ENCODE measurements at regions not wholly inside any gene's neighbourhood (a gene's known extent, or its start where the extent isn't known, plus 50 kb on each side); places are given as distances from the start of the nearest gene placed in this dataset.
"Not testable (repeated sequence)": the region's sequence is repeated elsewhere in the genome, so short reads cannot be mapped to it uniquely, and the experiment has no call there.

GRCh38 chr6:167753281-167753680, 73.4 kb upstream of the AFDN start:
- not testable (repeated sequence) for DNase-seq; H3K4me1 Mint-ChIP-seq; H3K27me3 Mint-ChIP-seq (ENCODE audit: low read depth in 3 of 3); H3K27ac Mint-ChIP-seq; H3K36me3 Mint-ChIP-seq; H3K4me3 Mint-ChIP-seq; H3K9me3 Mint-ChIP-seq

- DNase-seq = no peak
- Mint-ChIP-seq H3K27ac (no peak overlapping the region), H3K4me1 (no peaks in the 10 kb centered on the region), H3K4me3 (no peak overlapping the region), H3K9me3 (peaks cover 0 to 2% (median 0%) of the 10 kb centered on the region in 6 donors), H3K36me3 (no peaks in the 10 kb centered on the region), H3K27me3 (ENCODE audit: low read depth in 3 of 3) (peaks cover 0 to 4% (median 4%) of the 10 kb centered on the region in 3 donors)
Measured at GRCh38 chr6:167754691-167755090, 72.0 kb upstream of the AFDN start.

- Mint-ChIP-seq H3K9me3 (peaks cover 0 to 2% (median 0%) of the 10 kb centered on the region in 6 donors), H3K4me3 (no peak overlapping the region), H3K27me3 (ENCODE audit: low read depth in 3 of 3) (peaks cover 2 to 4% (median 4%) of the 10 kb centered on the region in 3 donors), H3K36me3 (no peaks in the 10 kb centered on the region), H3K27ac (no peak overlapping the region), H3K4me1 (no peaks in the 10 kb centered on the region)
- DNase-seq = no peak
Measured at GRCh38 chr6:167755461-167755860, 71.2 kb upstream of the AFDN start.

- peaks cover 0 to 2% (median 0%) of the 10 kb centered on the region in 6 donors for H3K9me3 Mint-ChIP-seq
- H3K27me3 Mint-ChIP-seq (ENCODE audit: low read depth in 3 of 3) = peaks cover 2 to 4% (median 4%) of the 10 kb centered on the region in 3 donors
Measured at GRCh38 chr6:167756597-167756996, 70.1 kb upstream of the AFDN start.

GRCh38 chr6:167757249-167757648, 69.5 kb upstream of the AFDN start:
- H3K4me3 Mint-ChIP-seq = no peak overlapping the region
- peaks cover 3 to 4% (median 4%) of the 10 kb centered on the region in 3 donors for H3K27me3 Mint-ChIP-seq (ENCODE audit: low read depth in 3 of 3)
- no peak overlapping the region for H3K27ac Mint-ChIP-seq
- peaks cover 0 to 2% (median 0%) of the 10 kb centered on the region in 6 donors for H3K9me3 Mint-ChIP-seq
- no peaks in the 10 kb centered on the region for H3K4me1 Mint-ChIP-seq
- no peaks in the 10 kb centered on the region for H3K36me3 Mint-ChIP-seq
- DNase-seq = no peak

More at GRCh38 chr6:167756597-167756996, 70.1 kb upstream of the AFDN start:
- Mint-ChIP-seq H3K36me3 (no peaks in the 10 kb centered on the region), H3K4me3 (no peak overlapping the region), H3K27ac (no peak overlapping the region), H3K4me1 (no peaks in the 10 kb centered on the region)
- no peak for DNase-seq

GRCh38 chr6:167757821-167758220, 68.9 kb upstream of the AFDN start:
- no peak overlapping the region for H3K4me3 Mint-ChIP-seq
- DNase-seq = no peak
- H3K9me3 Mint-ChIP-seq = peaks cover 0 to 2% (median 0%) of the 10 kb centered on the region in 6 donors
- H3K36me3 Mint-ChIP-seq = no peaks in the 10 kb centered on the region
- no peaks in the 10 kb centered on the region for H3K4me1 Mint-ChIP-seq
- H3K27ac Mint-ChIP-seq = no peak overlapping the region
- peaks cover 3 to 4% (median 4%) of the 10 kb centered on the region in 3 donors for H3K27me3 Mint-ChIP-seq (ENCODE audit: low read depth in 3 of 3)

GRCh38 chr6:167758309-167759023, 68.2 kb upstream of the AFDN start:
- Mint-ChIP-seq H3K9me3 (peaks cover 0 to 2% (median 0%) of the 10 kb centered on the region in 6 donors), H3K27ac (no peak overlapping the region), H3K36me3 (no peaks in the 10 kb centered on the region), H3K27me3 (ENCODE audit: low read depth in 3 of 3) (peaks cover 3 to 4% (median 4%) of the 10 kb centered on the region in 3 donors), H3K4me3 (no peak overlapping the region), H3K4me1 (no peaks in the 10 kb centered on the region)
- no peak for DNase-seq

GRCh38 chr6:167759206-167759605, 67.5 kb upstream of the AFDN start:
- Mint-ChIP-seq H3K4me3 (no peak overlapping the region), H3K4me1 (no peaks in the 10 kb centered on the region), H3K36me3 (no peaks in the 10 kb centered on the region), H3K9me3 (peaks cover 0 to 2% (median 0%) of the 10 kb centered on the region in 6 donors), H3K27me3 (ENCODE audit: low read depth in 3 of 3) (peaks cover 0 to 4% (median 3%) of the 10 kb centered on the region in 3 donors), H3K27ac (peak overlapping the region in 1 of 6 donors; percentile 72)
- DNase-seq = no peak

- Mint-ChIP-seq H3K36me3 (no peaks in the 10 kb centered on the region), H3K4me1 (no peaks in the 10 kb centered on the region), H3K9me3 (peaks cover 0 to 2% (median 0%) of the 10 kb centered on the region in 6 donors), H3K27ac (no peak overlapping the region), H3K27me3 (ENCODE audit: low read depth in 3 of 3) (peaks cover 0 to 4% (median 3%) of the 10 kb centered on the region in 3 donors), H3K4me3 (no peak overlapping the region)
- no peak for DNase-seq
Measured at GRCh38 chr6:167759912-167760311, 66.8 kb upstream of the AFDN start.

- no peak for DNase-seq
- no peaks in the 10 kb centered on the region for H3K4me1 Mint-ChIP-seq
- no peaks in the 10 kb centered on the region for H3K36me3 Mint-ChIP-seq
- H3K27me3 Mint-ChIP-seq (ENCODE audit: low read depth in 3 of 3) = peaks cover 0 to 4% (median 3%) of the 10 kb centered on the region in 3 donors
- no peak overlapping the region for H3K4me3 Mint-ChIP-seq
- H3K9me3 Mint-ChIP-seq = peaks cover 0 to 2% (median 0%) of the 10 kb centered on the region in 6 donors
- no peak overlapping the region for H3K27ac Mint-ChIP-seq
Measured at GRCh38 chr6:167760979-167761793, 65.5 kb upstream of the AFDN start.

GRCh38 chr6:167761794-167762258, 64.9 kb upstream of the AFDN start:
- Mint-ChIP-seq H3K36me3 (no peaks in the 10 kb centered on the region), H3K27me3 (ENCODE audit: low read depth in 3 of 3) (peaks cover 0 to 4% (median 3%) of the 10 kb centered on the region in 3 donors), H3K27ac (no peak overlapping the region), H3K9me3 (peaks cover 0 to 2% (median 0%) of the 10 kb centered on the region in 6 donors), H3K4me1 (no peaks in the 10 kb centered on the region), H3K4me3 (no peak overlapping the region)
- DNase-seq = no peak

GRCh38 chr6:167762259-167762962, 64.3 kb upstream of the AFDN start:
- peaks cover 0 to 3% (median 2%) of the 10 kb centered on the region in 3 donors for H3K27me3 Mint-ChIP-seq (ENCODE audit: low read depth in 3 of 3)
- no peaks in the 10 kb centered on the region for H3K36me3 Mint-ChIP-seq
- no peak overlapping the region for H3K4me3 Mint-ChIP-seq
- no peaks in the 10 kb centered on the region for H3K4me1 Mint-ChIP-seq
- no peak for DNase-seq
- H3K9me3 Mint-ChIP-seq = no peaks in the 10 kb centered on the region
- no peak overlapping the region for H3K27ac Mint-ChIP-seq

GRCh38 chr6:167763056-167763944, 63.4 kb upstream of the AFDN start:
- Mint-ChIP-seq H3K9me3 (no peaks in the 10 kb centered on the region), H3K4me1 (no peaks in the 10 kb centered on the region), H3K4me3 (no peak overlapping the region), H3K27me3 (ENCODE audit: low read depth in 3 of 3) (peaks cover 2 to 3% (median 3%) of the 10 kb centered on the region in 3 donors), H3K27ac (no peak overlapping the region), H3K36me3 (no peaks in the 10 kb centered on the region)
- DNase-seq = no peak

All from immature natural killer cell (primary cell).